MM.1S (cell line): ENCODE measurements at regions not wholly inside any gene's neighbourhood (a gene's known extent, or its start where the extent isn't known, plus 50 kb on each side); places are given as distances from the start of the nearest gene placed in this dataset.

ENCODE experiments used
- CTCF ChIP-seq: fragments of 300-600 bp; sonication (generic); IDR thresholded peaks from 2 replicates; pipeline ENCODE4 v1.5.1; 2016; ENCODE audit warnings: antibody characterized with exemption, low read length, mixed read lengths
- EZH2 ChIP-seq: fragments of 300-600 bp; sonication (generic); optimal IDR thresholded peaks from 2 replicates; pipeline ENCODE3; 2017; ENCODE audit warnings: low read depth, mild to moderate bottlenecking, antibody characterized with exemption, low read length, mixed read lengths
- EZH2phosphoT487 ChIP-seq: fragments of 300-600 bp; sonication (generic); IDR thresholded peaks from 2 replicates; pipeline ENCODE4 v1.6.1; 2018; ENCODE audit warnings: antibody characterized with exemption, low read length

- TF ChIP-seq CTCF: no peak
- no peak for TF ChIP-seq EZH2
- TF ChIP-seq EZH2phosphoT487: no peak
Measured at GRCh38 chr17:70239391-70239826, 70.1 kb downstream of the KCNJ2 start.
